Mesenchymal stem cell (in vitro differentiated cells and primary cell): ENCODE measurements at regions not wholly inside any gene's neighbourhood (a gene's known extent, or its start where the extent isn't known, plus 50 kb on each side); places are given as distances from the start of the nearest gene placed in this dataset.
"Not testable (repeated sequence)": the region's sequence is repeated elsewhere in the genome, so short reads cannot be mapped to it uniquely, and the experiment has no call there.

Source experiments
- DNase-seq: peaks from one replicate; pipeline ENCODE4 v3.0.0-alpha.2; 2013
- H2AFZ ChIP-seq: one replicate; pipeline ENCODE4 v1.6.1; 2013; ENCODE audit warnings: low read depth, mild to moderate bottlenecking, control low read depth, inconsistent platforms, low read length, moderate library complexity
- H2AK5ac ChIP-seq: 2 replicates; pipeline ENCODE4 v1.6.1; 2013; ENCODE audit warnings: low read length, moderate library complexity, mild to moderate bottlenecking, inconsistent platforms; ENCODE audit not compliant: severe bottlenecking
- H2BK120ac ChIP-seq: one replicate; pipeline ENCODE4 v1.6.1; 2013; ENCODE audit warnings: low read depth, mild to moderate bottlenecking, inconsistent platforms, low read length, moderate library complexity
- H2BK12ac ChIP-seq, 2 experiments: one replicate each; pipeline ENCODE4 v1.6.1; 2013; ENCODE audit warnings: inconsistent platforms in 2 of 2, low read length in 2 of 2, mild to moderate bottlenecking in 2 of 2, moderate library complexity in 2 of 2, control low read depth in 1 of 2
- H2BK15ac ChIP-seq: one replicate; pipeline ENCODE4 v1.6.1; 2013; ENCODE audit warnings: mild to moderate bottlenecking, low read depth, inconsistent platforms; ENCODE audit not compliant: poor library complexity, severe bottlenecking
- H2BK5ac ChIP-seq: 2 replicates; pipeline ENCODE4 v1.6.1; 2013; ENCODE audit warnings: low read depth, mild to moderate bottlenecking, low read length, control low read depth, inconsistent platforms; ENCODE audit not compliant: poor library complexity, severe bottlenecking
- H3K14ac ChIP-seq, 2 experiments: one replicate each; pipeline ENCODE4 v1.6.1; 2013; ENCODE audit warnings: inconsistent platforms in 2 of 2, low read length in 2 of 2, control low read depth in 1 of 2, mild to moderate bottlenecking in 1 of 2, moderate library complexity in 1 of 2
- H3K18ac ChIP-seq, 2 experiments: one replicate each; pipeline ENCODE4 v1.6.1; 2013; ENCODE audit warnings: inconsistent platforms in 2 of 2, low read length in 2 of 2, control low read depth in 1 of 2, low read depth in 1 of 2, mild to moderate bottlenecking in 1 of 2
- H3K23ac ChIP-seq, 2 experiments: one replicate each; pipeline ENCODE4 v1.6.1; 2013; ENCODE audit warnings: inconsistent platforms in 2 of 2, low read length in 2 of 2, mild to moderate bottlenecking in 2 of 2, moderate library complexity in 2 of 2, control low read depth in 1 of 2
- H3K27ac ChIP-seq: 2 replicates; pipeline ENCODE4 v1.5.1; 2013; ENCODE audit warnings: mild to moderate bottlenecking, moderate library complexity, low read length, control low read depth, inconsistent platforms; ENCODE audit not compliant: poor library complexity, severe bottlenecking
- H3K27me3 ChIP-seq, 2 experiments: 2 replicates each; pipeline versions ENCODE4 v1.6.1 to v1.7.0; 2013; ENCODE audit warnings: low read length in 2 of 2, mild to moderate bottlenecking in 2 of 2, moderate library complexity in 2 of 2, control low read depth in 1 of 2, inconsistent platforms in 1 of 2; ENCODE audit not compliant: control insufficient read depth in 1 of 2, insufficient read depth in 1 of 2
- H3K36me3 ChIP-seq, 2 experiments: 2 replicates each; pipeline versions ENCODE4 v1.6.1 to v1.7.0; 2013; ENCODE audit warnings: low read length in 2 of 2, control low read depth in 1 of 2, inconsistent platforms in 1 of 2, low read depth in 1 of 2, mild to moderate bottlenecking in 1 of 2; ENCODE audit not compliant: insufficient read depth in 2 of 2, control insufficient read depth in 1 of 2
- H3K4ac ChIP-seq, 2 experiments: one replicate each; pipeline ENCODE4 v1.6.1; 2013; ENCODE audit warnings: inconsistent platforms in 2 of 2, low read length in 2 of 2, mild to moderate bottlenecking in 2 of 2, moderate library complexity in 2 of 2, control low read depth in 1 of 2, low read depth in 1 of 2
- H3K4me1 ChIP-seq: 2 replicates; pipeline ENCODE4 v1.6.1; 2013; ENCODE audit warnings: low read depth, low read length, control low read depth; ENCODE audit not compliant: control insufficient read depth, insufficient read depth
- H3K4me2 ChIP-seq: 2 replicates; pipeline ENCODE4 v1.6.1; 2013; ENCODE audit warnings: low read length, mild to moderate bottlenecking, inconsistent platforms; ENCODE audit not compliant: poor library complexity, severe bottlenecking
- H3K4me3 ChIP-seq, 2 experiments: 2 replicates each; pipeline versions ENCODE4 v1.5.1 to v1.7.0; 2013; ENCODE audit warnings: low read length in 2 of 2, mild to moderate bottlenecking in 2 of 2, control low read depth in 1 of 2, low read depth in 1 of 2; ENCODE audit not compliant: insufficient read depth in 1 of 2
- H3K79me1 ChIP-seq: replicated peaks from 2 replicates; pipeline ENCODE4 v1.6.1; 2013; ENCODE audit warnings: mild to moderate bottlenecking, control low read depth, low read length, inconsistent platforms; ENCODE audit not compliant: poor library complexity, severe bottlenecking
- H3K9ac ChIP-seq: 2 replicates; pipeline ENCODE4 v1.7.0; 2013; ENCODE audit warnings: mild to moderate bottlenecking, low read length, moderate library complexity
- H3K9me3 ChIP-seq: 2 replicates; pipeline ENCODE4 v1.7.0; 2013; ENCODE audit warnings: mild to moderate bottlenecking, low read length; ENCODE audit not compliant: control insufficient read depth
- H4K8ac ChIP-seq: one replicate; pipeline ENCODE4 v1.6.1; 2013; ENCODE audit warnings: inconsistent platforms, mild to moderate bottlenecking, low read length, moderate library complexity
- H4K91ac ChIP-seq: one replicate; pipeline ENCODE4 v1.6.1; 2013; ENCODE audit warnings: mild to moderate bottlenecking, low read length, inconsistent platforms
- WGBS: methylation state at CpG from one replicate; pipeline ENCODE4 v1.1.7; 2013; ENCODE audit warnings: mixed read lengths; 5-methylcytosine and 5-hydroxymethylcytosine counted together

GRCh38 chr7:64469673-64470072 is 93.2 kb downstream of the ZNF680 start:
- H2BK5ac ChIP-seq, result no peak overlapping the region
- H3K79me1 ChIP-seq, result no peaks in the 10 kb centered on the region
- WGBS, result 60% methylated on average over 1 of the region's 1 CpG
- no peak overlapping the region for H3K18ac ChIP-seq
- no peak overlapping the region for H3K23ac ChIP-seq
- H3K9me3 ChIP-seq, result peaks cover 59% of the 10 kb centered on the region
- H2BK15ac ChIP-seq, result no peak overlapping the region
- no peaks in the 10 kb centered on the region for H3K36me3 ChIP-seq
- H3K14ac ChIP-seq, result no peak overlapping the region
- no peak overlapping the region for H3K27ac ChIP-seq
- H2AFZ ChIP-seq, result no peak overlapping the region
- H2AK5ac ChIP-seq, result no peak overlapping the region
- H3K4me3 ChIP-seq, result no peak overlapping the region
- H3K4ac ChIP-seq, result no peak overlapping the region
- H2BK12ac ChIP-seq, result no peak overlapping the region
- no peaks in the 10 kb centered on the region for H3K4me1 ChIP-seq
- DNase-seq, result no peak
- no peak overlapping the region for H4K91ac ChIP-seq
- no peaks in the 10 kb centered on the region for H3K27me3 ChIP-seq
- no peak overlapping the region for H3K9ac ChIP-seq
- no peak overlapping the region for H4K8ac ChIP-seq
- no peak overlapping the region for H3K4me2 ChIP-seq
- H2BK120ac ChIP-seq, result no peak overlapping the region

GRCh38 chr7:64465551-64465950 is 97.3 kb downstream of the ZNF680 start:
- no peak for DNase-seq
- Histone ChIP-seq H3K23ac (no peak overlapping the region), H4K8ac (no peak overlapping the region), H3K4me3 (peak overlapping the region in 1 of 2 experiments; percentile 18), H2BK120ac (no peak overlapping the region), H3K14ac (no peak overlapping the region), H3K79me1 (no peaks in the 10 kb centered on the region), H2AK5ac (no peak overlapping the region), H3K4me2 (no peak overlapping the region), H3K36me3 (no peaks in the 10 kb centered on the region), H3K4me1 (no peaks in the 10 kb centered on the region), H3K9me3 (peaks cover 68% of the 10 kb centered on the region), H3K27ac (no peak overlapping the region), H2BK15ac (no peak overlapping the region), H4K91ac (no peak overlapping the region), H3K18ac (no peak overlapping the region), H3K27me3 (no peaks in the 10 kb centered on the region), H3K4ac (no peak overlapping the region), H2BK12ac (no peak overlapping the region), H2AFZ (no peak overlapping the region), H2BK5ac (no peak overlapping the region), H3K9ac (no peak overlapping the region)
- 87% methylated on average over 1 of the region's 1 CpG for WGBS

DNA sequence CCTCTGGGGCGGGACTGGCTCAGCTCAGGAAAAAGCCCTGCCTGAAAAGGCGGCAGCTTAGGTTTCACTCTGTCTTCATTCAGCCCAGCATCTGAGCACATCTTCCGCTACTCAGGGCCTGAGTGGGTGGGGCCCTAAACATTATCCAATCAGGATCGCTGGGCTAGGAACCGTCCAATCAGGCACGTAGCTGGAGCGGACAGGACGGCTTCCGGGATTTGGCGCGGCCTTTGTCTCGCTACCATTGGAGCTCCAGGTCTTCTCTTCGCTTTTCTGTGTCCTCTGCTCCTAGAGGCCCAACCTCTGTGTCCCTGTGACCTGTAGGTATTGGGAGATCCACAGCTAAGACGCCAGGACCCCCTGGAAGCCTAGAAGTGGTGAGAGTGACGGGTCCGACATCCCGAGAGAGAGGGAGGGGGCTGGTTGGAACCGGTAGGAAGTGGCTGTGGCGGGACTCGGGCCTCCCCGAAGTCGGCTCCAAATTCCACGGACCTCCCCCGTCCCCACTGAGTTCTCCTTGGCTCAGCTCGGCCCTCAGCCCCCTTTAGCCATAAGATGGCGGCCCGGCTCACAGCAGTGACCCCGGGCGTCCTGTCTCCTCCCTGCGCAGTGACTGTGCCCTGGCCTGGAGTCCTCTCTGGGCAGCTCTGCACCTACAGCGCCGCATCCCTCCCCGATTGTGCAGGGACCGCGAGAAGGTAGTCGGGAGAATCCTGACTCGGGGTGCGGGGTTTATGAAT is 99.1 kb downstream of the ZNF680 start:
- Histone ChIP-seq H2BK15ac (no peak overlapping the region), H3K4ac (no peak overlapping the region), H3K23ac (no peak overlapping the region), H2BK5ac (no peak overlapping the region), H3K4me1 (no peaks in the 10 kb centered on the region), H3K18ac (no peak overlapping the region), H3K4me3 (no peak overlapping the region), H3K79me1 (no peaks in the 10 kb centered on the region), H4K8ac (no peak overlapping the region), H2BK120ac (no peak overlapping the region), H3K9me3 (peaks cover 65% of the 10 kb centered on the region), H3K9ac (peak overlapping the region; percentile 57), H3K14ac (no peak overlapping the region), H3K4me2 (no peak overlapping the region), H3K27ac (no peak overlapping the region), H2BK12ac (no peak overlapping the region), H3K27me3 (no peaks in the 10 kb centered on the region), H2AFZ (no peak overlapping the region), H3K36me3 (no peaks in the 10 kb centered on the region), H4K91ac (no peak overlapping the region), H2AK5ac (no peak overlapping the region)
- DNase-seq, result no peak
- 81% methylated on average over 35 of the region's 38 CpGs for WGBS

DNA sequence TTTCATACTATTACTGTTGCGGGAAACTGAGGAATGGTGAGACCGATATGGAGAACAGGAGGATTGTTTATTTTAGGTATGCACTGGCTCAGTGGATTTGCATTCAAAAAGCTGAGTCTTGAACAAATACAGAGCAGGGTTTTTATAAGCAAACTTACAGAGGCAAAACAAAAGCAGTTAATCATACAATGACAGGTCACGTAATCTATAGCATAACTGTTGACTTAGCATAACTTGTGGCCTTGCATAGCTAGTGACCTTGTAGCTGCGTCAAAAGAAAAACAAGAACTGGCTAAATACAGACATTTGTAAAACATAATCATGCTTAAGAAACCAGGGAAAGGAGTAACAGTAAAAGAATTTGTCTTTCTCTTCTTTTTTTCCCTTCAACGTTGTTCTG is 103.0 kb downstream of the ZNF680 start:
- not testable (repeated sequence) for H2BK12ac ChIP-seq, H2AFZ ChIP-seq
- 71% methylated on average over 3 of the region's 5 CpGs for WGBS

More for the DNA sequence above, 103.0 kb downstream of the ZNF680 start:
- not testable (repeated sequence) for H3K4ac ChIP-seq, H3K23ac ChIP-seq, H3K27me3 ChIP-seq, H3K36me3 ChIP-seq, H3K79me1 ChIP-seq, H3K4me2 ChIP-seq, H3K4me1 ChIP-seq, H2BK15ac ChIP-seq, H2BK5ac ChIP-seq, H4K91ac ChIP-seq, H3K18ac ChIP-seq, H3K4me3 ChIP-seq, DNase-seq, H4K8ac ChIP-seq, H3K27ac ChIP-seq, H3K14ac ChIP-seq, H2BK120ac ChIP-seq, H3K9ac ChIP-seq, H2AK5ac ChIP-seq
- H3K9me3 ChIP-seq, result peaks cover 76% of the 10 kb centered on the region
